ENCODE measurements at regions not wholly inside any gene's neighbourhood (a gene's known extent, or its start where the extent isn't known, plus 50 kb on each side); places are given as distances from the start of the nearest gene placed in this dataset.

DNA sequence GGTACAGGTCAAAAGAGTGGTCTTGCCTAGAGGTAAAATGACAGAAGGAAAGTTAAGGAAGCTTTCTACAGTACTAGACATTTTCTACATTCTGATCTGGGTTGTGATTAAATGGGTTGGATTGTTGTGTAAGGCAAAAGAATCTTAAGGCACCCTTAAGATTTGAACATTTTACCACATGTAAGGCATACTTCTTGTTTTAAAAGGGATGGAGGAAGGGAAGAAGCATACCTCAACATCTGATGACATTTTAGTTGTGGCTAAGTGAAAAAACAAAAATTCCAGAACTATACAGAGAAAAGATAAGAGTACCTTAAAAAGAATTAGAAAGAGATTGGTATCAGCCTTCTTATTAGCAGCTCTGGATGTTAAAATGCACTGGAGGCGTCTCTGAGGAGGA is 356.0 kb upstream of the CADM1 start:
- Histone ChIP-seq H3K4me1 (ENCODE audit: insufficient read depth) (no peaks in the 10 kb centered on the region), H3K27ac (no peak overlapping the region), H3F3A (ENCODE audit: insufficient read depth) (no peaks in the 10 kb centered on the region), H3K9me3 (ENCODE audit: low read depth) (no peaks in the 10 kb centered on the region), H3K4me2 (ENCODE audit: unreplicated experiment) (no peak overlapping the region), H4K20me1 (ENCODE audit: insufficient read depth) (no peaks in the 10 kb centered on the region), H3K79me2 (ENCODE audit: insufficient read depth) (no peaks in the 10 kb centered on the region), H3K27me3 (replicated peaks; ENCODE audit: insufficient read depth) (no peaks in the 10 kb centered on the region), H3K36me3 (ENCODE audit: low read depth) (no peaks in the 10 kb centered on the region), H2AFZ (no peak overlapping the region), H3K4me3 (no peak overlapping the region), H3K9ac (no peak overlapping the region), H3K9me2 (ENCODE audit: insufficient read depth) (no peaks in the 10 kb centered on the region)
- TF ChIP-seq EZH2phosphoT487 (IDR thresholded peaks at IDR 0.05; ENCODE audit: insufficient read depth, low read depth) (no peak), EZH2 (IDR thresholded peaks at IDR 0.05; ENCODE audit: insufficient read depth, poor library complexity, severe bottlenecking) (no peak)
- in situ Hi-C loops (cut with MboI) = no loop called here
- 16 to 23% methylated on average over 1 of the region's 1 CpG for WGBS, 2 experiments (ENCODE audit: low coverage in 1 of 2, low lambda C conversion rate in 2 of 2, missing lambda C conversion rate in 2 of 2)
- DNase-seq = no peak

DNA sequence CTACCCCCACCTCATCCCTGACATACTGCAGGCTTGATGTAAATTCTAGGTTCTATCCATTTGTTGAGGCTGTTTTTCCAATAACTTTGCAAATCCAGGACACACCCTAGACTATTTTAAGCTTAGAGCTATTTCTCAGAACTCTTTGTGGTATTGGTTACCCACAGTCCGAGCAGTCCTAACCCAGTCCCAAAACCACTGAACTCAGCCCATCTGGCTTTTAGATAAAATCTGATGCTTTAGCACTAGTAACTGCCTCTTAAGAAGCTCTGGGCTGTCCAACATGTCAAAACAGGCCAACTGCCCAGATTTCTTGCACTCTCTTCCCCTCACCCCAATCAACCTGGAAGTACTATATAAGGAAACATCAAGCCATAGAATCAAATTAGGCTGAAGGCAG is 344.4 kb upstream of the CADM1 start:
- H3K79me2 ChIP-seq (ENCODE audit: insufficient read depth) = no peaks in the 10 kb centered on the region
- no peaks in the 10 kb centered on the region for H4K20me1 ChIP-seq (ENCODE audit: insufficient read depth)
- no peak for DNase-seq
- no peaks in the 10 kb centered on the region for H3F3A ChIP-seq (ENCODE audit: insufficient read depth)
- no peaks in the 10 kb centered on the region for H3K9me2 ChIP-seq (ENCODE audit: insufficient read depth)
- H3K9me3 ChIP-seq (ENCODE audit: low read depth) = no peaks in the 10 kb centered on the region
- no peak overlapping the region for H3K9ac ChIP-seq
- H3K4me2 ChIP-seq (ENCODE audit: unreplicated experiment) = no peak overlapping the region
- H3K27ac ChIP-seq = no peak overlapping the region
- no peak overlapping the region for H3K4me3 ChIP-seq
- no peaks in the 10 kb centered on the region for H3K36me3 ChIP-seq (ENCODE audit: low read depth)
- no peaks in the 10 kb centered on the region for H3K27me3 ChIP-seq (replicated peaks; ENCODE audit: insufficient read depth)
- in situ Hi-C loops (cut with MboI) = no loop called here
- 0 to 5% methylated on average over 1 of the region's 1 CpG for WGBS, 2 experiments (ENCODE audit: low coverage in 1 of 2, low lambda C conversion rate in 2 of 2, missing lambda C conversion rate in 2 of 2)
- H2AFZ ChIP-seq = no peak overlapping the region
- TF ChIP-seq EZH2phosphoT487 (IDR thresholded peaks at IDR 0.05; ENCODE audit: insufficient read depth, low read depth) (no peak), EZH2 (IDR thresholded peaks at IDR 0.05; ENCODE audit: insufficient read depth, poor library complexity, severe bottlenecking) (no peak)
- no peaks in the 10 kb centered on the region for H3K4me1 ChIP-seq (ENCODE audit: insufficient read depth)

- Histone ChIP-seq H3K36me3 (ENCODE audit: low read depth) (no peaks in the 10 kb centered on the region), H3K9me2 (ENCODE audit: insufficient read depth) (no peaks in the 10 kb centered on the region), H4K20me1 (ENCODE audit: insufficient read depth) (no peaks in the 10 kb centered on the region), H2AFZ (no peak overlapping the region), H3K27me3 (replicated peaks; ENCODE audit: insufficient read depth) (no peaks in the 10 kb centered on the region), H3K4me1 (ENCODE audit: insufficient read depth) (no peaks in the 10 kb centered on the region), H3F3A (ENCODE audit: insufficient read depth) (no peaks in the 10 kb centered on the region), H3K9me3 (ENCODE audit: low read depth) (no peaks in the 10 kb centered on the region), H3K27ac (no peak overlapping the region), H3K4me2 (ENCODE audit: unreplicated experiment) (no peak overlapping the region), H3K79me2 (ENCODE audit: insufficient read depth) (no peaks in the 10 kb centered on the region), H3K4me3 (no peak overlapping the region), H3K9ac (no peak overlapping the region)
- no peak for TF ChIP-seq EZH2phosphoT487 (IDR thresholded peaks at IDR 0.05; ENCODE audit: insufficient read depth, low read depth)
- no peak for TF ChIP-seq EZH2 (IDR thresholded peaks at IDR 0.05; ENCODE audit: insufficient read depth, poor library complexity, severe bottlenecking)
- no peak for DNase-seq
- 0% methylated on average over 1 of the region's 1 CpG for WGBS, 2 experiments (ENCODE audit: low coverage in 1 of 2, low lambda C conversion rate in 2 of 2, missing lambda C conversion rate in 2 of 2)
- in situ Hi-C loops (cut with MboI) = no loop called here
Measured at GRCh38 chr11:115848080-115848479, 343.9 kb upstream of the CADM1 start.

GRCh38 chr11:115845872-115846271 is 341.7 kb upstream of the CADM1 start:
- Histone ChIP-seq H3K4me2 (ENCODE audit: unreplicated experiment) (no peak overlapping the region), H3K9me3 (ENCODE audit: low read depth) (no peaks in the 10 kb centered on the region), H3K4me3 (no peak overlapping the region), H3K9me2 (ENCODE audit: insufficient read depth) (no peaks in the 10 kb centered on the region), H4K20me1 (ENCODE audit: insufficient read depth) (no peaks in the 10 kb centered on the region), H3K27me3 (replicated peaks; ENCODE audit: insufficient read depth) (no peaks in the 10 kb centered on the region), H3F3A (ENCODE audit: insufficient read depth) (no peaks in the 10 kb centered on the region), H3K36me3 (ENCODE audit: low read depth) (no peaks in the 10 kb centered on the region), H2AFZ (no peak overlapping the region), H3K79me2 (ENCODE audit: insufficient read depth) (no peaks in the 10 kb centered on the region), H3K4me1 (ENCODE audit: insufficient read depth) (no peaks in the 10 kb centered on the region), H3K9ac (no peak overlapping the region), H3K27ac (no peak overlapping the region)
- in situ Hi-C loops (cut with MboI) = no loop called here
- no peak for DNase-seq
- TF ChIP-seq EZH2phosphoT487 (IDR thresholded peaks at IDR 0.05; ENCODE audit: insufficient read depth, low read depth) (no peak), EZH2 (IDR thresholded peaks at IDR 0.05; ENCODE audit: insufficient read depth, poor library complexity, severe bottlenecking) (no peak)
- whole genome bisulfite sequencing, 2 experiments (ENCODE audit: low coverage in 1 of 2, low lambda C conversion rate in 2 of 2, missing lambda C conversion rate in 2 of 2) = 32 to 33% methylated on average over 1 of the region's 1 CpG

DNA sequence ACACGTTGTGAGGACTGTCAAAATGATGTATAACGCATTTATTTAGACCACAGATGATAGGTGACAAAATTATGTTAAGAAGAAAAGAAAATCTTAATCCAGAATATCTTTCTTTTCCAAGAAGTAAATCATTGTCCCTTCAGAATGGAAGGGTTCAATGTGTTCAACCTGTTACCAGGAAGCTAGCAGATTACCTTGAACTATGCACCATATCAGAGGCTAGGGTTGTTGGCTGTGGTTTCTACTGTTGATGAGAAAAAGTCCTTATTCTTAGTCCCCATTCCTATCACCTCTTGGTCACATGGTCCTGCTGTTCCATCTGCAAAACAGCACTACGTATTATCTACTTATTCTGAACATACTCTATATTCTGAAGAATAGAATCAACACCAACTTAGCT is 339.5 kb upstream of the CADM1 start:
- Histone ChIP-seq H3K4me2 (ENCODE audit: unreplicated experiment) (no peak overlapping the region), H3K9ac (no peak overlapping the region), H3F3A (ENCODE audit: insufficient read depth) (no peaks in the 10 kb centered on the region), H3K79me2 (ENCODE audit: insufficient read depth) (no peaks in the 10 kb centered on the region), H4K20me1 (ENCODE audit: insufficient read depth) (no peaks in the 10 kb centered on the region), H3K36me3 (ENCODE audit: low read depth) (no peaks in the 10 kb centered on the region), H3K27me3 (replicated peaks; ENCODE audit: insufficient read depth) (no peaks in the 10 kb centered on the region), H3K4me3 (no peak overlapping the region), H3K9me2 (ENCODE audit: insufficient read depth) (no peaks in the 10 kb centered on the region), H2AFZ (no peak overlapping the region), H3K27ac (no peak overlapping the region), H3K9me3 (ENCODE audit: low read depth) (no peaks in the 10 kb centered on the region), H3K4me1 (ENCODE audit: insufficient read depth) (no peaks in the 10 kb centered on the region)
- in situ Hi-C loops (cut with MboI) = no loop called here
- WGBS, 2 experiments (ENCODE audit: low coverage in 1 of 2, low lambda C conversion rate in 2 of 2, missing lambda C conversion rate in 2 of 2) = 5 to 7% methylated on average over 3 of the region's 3 CpGs
- TF ChIP-seq EZH2 (IDR thresholded peaks at IDR 0.05; ENCODE audit: insufficient read depth, poor library complexity, severe bottlenecking) (no peak), EZH2phosphoT487 (IDR thresholded peaks at IDR 0.05; ENCODE audit: insufficient read depth, low read depth) (no peak)
- DNase-seq = no peak

Measured in GM23248 (cell line).